ENCODE measurements at regions not wholly inside any gene's neighbourhood (a gene's known extent, or its start where the extent isn't known, plus 50 kb on each side); places are given as distances from the start of the nearest gene placed in this dataset.

GRCh38 chr5:62692946-62693713 lies 114.5 kb downstream of the LRRC70 start:
- DNase-seq (ENCODE audit: low read depth) = no peak
- TF ChIP-seq, protein P1, sequence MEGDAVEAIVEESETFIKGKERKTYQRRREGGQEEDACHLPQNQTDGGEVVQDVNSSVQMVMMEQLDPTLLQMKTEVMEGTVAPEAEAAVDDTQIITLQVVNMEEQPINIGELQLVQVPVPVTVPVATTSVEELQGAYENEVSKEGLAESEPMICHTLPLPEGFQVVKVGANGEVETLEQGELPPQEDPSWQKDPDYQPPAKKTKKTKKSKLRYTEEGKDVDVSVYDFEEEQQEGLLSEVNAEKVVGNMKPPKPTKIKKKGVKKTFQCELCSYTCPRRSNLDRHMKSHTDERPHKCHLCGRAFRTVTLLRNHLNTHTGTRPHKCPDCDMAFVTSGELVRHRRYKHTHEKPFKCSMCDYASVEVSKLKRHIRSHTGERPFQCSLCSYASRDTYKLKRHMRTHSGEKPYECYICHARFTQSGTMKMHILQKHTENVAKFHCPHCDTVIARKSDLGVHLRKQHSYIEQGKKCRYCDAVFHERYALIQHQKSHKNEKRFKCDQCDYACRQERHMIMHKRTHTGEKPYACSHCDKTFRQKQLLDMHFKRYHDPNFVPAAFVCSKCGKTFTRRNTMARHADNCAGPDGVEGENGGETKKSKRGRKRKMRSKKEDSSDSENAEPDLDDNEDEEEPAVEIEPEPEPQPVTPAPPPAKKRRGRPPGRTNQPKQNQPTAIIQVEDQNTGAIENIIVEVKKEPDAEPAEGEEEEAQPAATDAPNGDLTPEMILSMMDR (conservative IDR thresholded peaks at IDR 0.05; ENCODE audit: low read length) = no peak
- H3K4me3 ChIP-seq (ENCODE audit: low read length) = no peak overlapping the region

- no peak overlapping the region for H3K4me3 ChIP-seq (ENCODE audit: low read length)
- TF ChIP-seq, protein P1 (conservative IDR thresholded peaks at IDR 0.05; ENCODE audit: low read length) = no peak
- DNase-seq (ENCODE audit: low read depth) = no peak
Observed at GRCh38 chr5:62691946-62692345, 113.3 kb downstream of the LRRC70 start.

GRCh38 chr5:62690421-62690820 lies 111.8 kb downstream of the LRRC70 start:
- H3K4me3 ChIP-seq (ENCODE audit: low read length) = no peak overlapping the region
- TF ChIP-seq, protein P1 (conservative IDR thresholded peaks at IDR 0.05; ENCODE audit: low read length) = no peak
- no peak for DNase-seq (ENCODE audit: low read depth)

- no peak for DNase-seq (ENCODE audit: low read depth)
- TF ChIP-seq, protein P1 (conservative IDR thresholded peaks at IDR 0.05; ENCODE audit: low read length) = no peak
- no peak overlapping the region for H3K4me3 ChIP-seq (ENCODE audit: low read length)
Observed at GRCh38 chr5:62689599-62690368, 111.2 kb downstream of the LRRC70 start.

DNA sequence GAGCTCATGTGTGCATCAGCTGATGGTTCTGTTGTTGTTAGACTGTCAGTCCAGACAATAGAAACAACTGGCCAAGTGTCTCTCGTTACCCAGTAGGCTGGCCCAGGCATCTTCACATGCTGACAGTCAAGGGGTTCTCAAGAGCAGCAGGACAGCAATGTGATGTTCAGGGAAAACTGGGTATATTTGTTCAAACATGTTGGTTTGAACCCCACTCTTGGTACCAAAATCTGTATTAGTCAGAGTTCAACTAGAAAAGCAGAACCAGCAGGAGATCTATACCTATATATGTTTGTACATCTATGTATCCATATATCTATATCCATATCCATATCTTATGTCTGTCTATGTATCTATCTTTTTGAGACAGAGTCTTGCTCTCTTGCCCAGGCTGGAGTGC lies 108.1 kb downstream of the LRRC70 start:
- TF ChIP-seq, protein P1 (conservative IDR thresholded peaks at IDR 0.05; ENCODE audit: low read length) = no peak
- no peak overlapping the region for H3K4me3 ChIP-seq (ENCODE audit: low read length)
- no peak for DNase-seq (ENCODE audit: low read depth)

DNA sequence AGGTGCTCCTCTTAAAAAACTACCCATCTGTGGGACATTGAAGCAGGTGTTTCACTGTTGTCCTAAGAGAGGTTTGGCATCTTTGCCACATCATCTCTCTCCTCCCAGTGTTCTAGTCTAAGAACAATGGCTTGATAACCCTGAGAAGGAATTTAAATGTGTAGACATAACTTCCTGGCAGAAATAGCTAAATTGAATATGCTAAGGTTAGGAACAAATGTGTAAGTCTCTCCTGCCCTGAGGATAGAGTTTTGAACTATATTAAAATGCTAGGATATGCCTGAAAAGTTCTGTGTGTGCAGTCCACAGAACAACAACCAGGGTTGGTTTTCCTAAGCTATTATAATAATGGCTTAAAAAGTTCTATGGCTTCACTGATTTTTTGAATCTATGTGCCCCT lies 106.6 kb downstream of the LRRC70 start:
- DNase-seq (ENCODE audit: low read depth) = no peak
- no peak overlapping the region for H3K4me3 ChIP-seq (ENCODE audit: low read length)
- TF ChIP-seq, protein P1 (conservative IDR thresholded peaks at IDR 0.05; ENCODE audit: low read length) = no peak

GRCh38 chr5:62684310-62684709 lies 105.7 kb downstream of the LRRC70 start:
- TF ChIP-seq, protein P1 (conservative IDR thresholded peaks at IDR 0.05; ENCODE audit: low read length) = no peak
- no peak for DNase-seq (ENCODE audit: low read depth)
- H3K4me3 ChIP-seq (ENCODE audit: low read length) = no peak overlapping the region

Measured in AG10803 (cell line).